ENCODE measurements at regions not wholly inside any gene's neighbourhood (a gene's known extent, or its start where the extent isn't known, plus 50 kb on each side); places are given as distances from the start of the nearest gene placed in this dataset.

GRCh38 chr5:102625468-102625867 lies 126.7 kb upstream of the SLCO6A1 start:
- Histone ChIP-seq H3K9me3 (ENCODE audit: low read length) (no peaks in the 10 kb centered on the region), H4K20me1 (ENCODE audit: insufficient read depth) (no peaks in the 10 kb centered on the region), H3K9me2 (ENCODE audit: insufficient read depth, low read length) (no peaks in the 10 kb centered on the region), H3K27ac (ENCODE audit: low read length) (no peak overlapping the region), H3K36me3 (ENCODE audit: insufficient read depth, low read length) (no peaks in the 10 kb centered on the region), H3K27me3 (ENCODE audit: insufficient read depth, low read depth, low read length) (no peaks in the 10 kb centered on the region), H3K79me2 (replicated peaks; ENCODE audit: insufficient read depth, low read length) (no peaks in the 10 kb centered on the region), H3F3A (ENCODE audit: insufficient read depth, low read length, poor library complexity, severe bottlenecking) (no peaks in the 10 kb centered on the region), H3K4me2 (ENCODE audit: low read length) (no peak overlapping the region), H3K9ac (ENCODE audit: low read length) (no peak overlapping the region), H2AFZ (ENCODE audit: low read depth, low read length) (no peak overlapping the region), H3K4me3 (ENCODE audit: low read length) (no peak overlapping the region)
- TF ChIP-seq REST (IDR thresholded peaks at IDR 0.05; ENCODE audit: borderline replicate concordance) (no peak), EZH2 (IDR thresholded peaks at IDR 0.05; ENCODE audit: borderline replicate concordance, insufficient read depth, low read length, poor library complexity, severe bottlenecking) (no peak), RAD21 (conservative IDR thresholded peaks at IDR 0.05) (no peak), EP300 (conservative IDR thresholded peaks at IDR 0.05; ENCODE audit: poor library complexity, severe bottlenecking) (no peak), MXI1 (conservative IDR thresholded peaks at IDR 0.05; ENCODE audit: poor library complexity, severe bottlenecking) (no peak)
- TF ChIP-seq, protein P1, sequence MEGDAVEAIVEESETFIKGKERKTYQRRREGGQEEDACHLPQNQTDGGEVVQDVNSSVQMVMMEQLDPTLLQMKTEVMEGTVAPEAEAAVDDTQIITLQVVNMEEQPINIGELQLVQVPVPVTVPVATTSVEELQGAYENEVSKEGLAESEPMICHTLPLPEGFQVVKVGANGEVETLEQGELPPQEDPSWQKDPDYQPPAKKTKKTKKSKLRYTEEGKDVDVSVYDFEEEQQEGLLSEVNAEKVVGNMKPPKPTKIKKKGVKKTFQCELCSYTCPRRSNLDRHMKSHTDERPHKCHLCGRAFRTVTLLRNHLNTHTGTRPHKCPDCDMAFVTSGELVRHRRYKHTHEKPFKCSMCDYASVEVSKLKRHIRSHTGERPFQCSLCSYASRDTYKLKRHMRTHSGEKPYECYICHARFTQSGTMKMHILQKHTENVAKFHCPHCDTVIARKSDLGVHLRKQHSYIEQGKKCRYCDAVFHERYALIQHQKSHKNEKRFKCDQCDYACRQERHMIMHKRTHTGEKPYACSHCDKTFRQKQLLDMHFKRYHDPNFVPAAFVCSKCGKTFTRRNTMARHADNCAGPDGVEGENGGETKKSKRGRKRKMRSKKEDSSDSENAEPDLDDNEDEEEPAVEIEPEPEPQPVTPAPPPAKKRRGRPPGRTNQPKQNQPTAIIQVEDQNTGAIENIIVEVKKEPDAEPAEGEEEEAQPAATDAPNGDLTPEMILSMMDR (IDR thresholded peaks at IDR 0.05; ENCODE audit: poor library complexity, severe bottlenecking): no peak

DNA sequence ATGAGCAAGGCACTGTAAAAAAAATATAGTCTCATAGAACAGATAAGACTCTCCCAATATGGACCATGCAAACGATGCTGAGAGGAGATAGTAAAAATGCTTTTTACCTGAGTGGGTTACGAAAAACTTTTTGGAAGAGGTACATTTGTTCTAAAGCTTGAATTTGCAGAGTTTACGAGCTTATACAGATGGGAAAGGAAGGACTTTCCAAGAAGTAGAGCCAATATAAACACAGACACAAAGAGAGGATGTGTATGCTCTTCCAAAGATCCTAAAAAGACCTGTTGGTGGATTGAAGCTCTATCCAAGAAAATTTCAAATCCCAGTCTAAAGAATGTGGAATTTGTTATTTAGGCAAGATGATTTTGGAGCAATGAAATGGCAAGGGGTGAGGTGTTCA lies 127.1 kb upstream of the SLCO6A1 start:
- Histone ChIP-seq H3K27me3 (ENCODE audit: insufficient read depth, low read depth, low read length) (no peaks in the 10 kb centered on the region), H3K9ac (ENCODE audit: low read length) (no peak overlapping the region), H3F3A (ENCODE audit: insufficient read depth, low read length, poor library complexity, severe bottlenecking) (no peaks in the 10 kb centered on the region), H3K9me3 (ENCODE audit: low read length) (no peaks in the 10 kb centered on the region), H2AFZ (ENCODE audit: low read depth, low read length) (no peak overlapping the region), H3K4me2 (ENCODE audit: low read length) (no peak overlapping the region), H3K9me2 (ENCODE audit: insufficient read depth, low read length) (no peaks in the 10 kb centered on the region), H3K36me3 (ENCODE audit: insufficient read depth, low read length) (no peaks in the 10 kb centered on the region), H3K4me3 (ENCODE audit: low read length) (no peak overlapping the region), H3K79me2 (replicated peaks; ENCODE audit: insufficient read depth, low read length) (no peaks in the 10 kb centered on the region), H4K20me1 (ENCODE audit: insufficient read depth) (no peaks in the 10 kb centered on the region), H3K27ac (ENCODE audit: low read length) (no peak overlapping the region)
- TF ChIP-seq REST (IDR thresholded peaks at IDR 0.05; ENCODE audit: borderline replicate concordance) (no peak), RAD21 (conservative IDR thresholded peaks at IDR 0.05) (no peak), EZH2 (IDR thresholded peaks at IDR 0.05; ENCODE audit: borderline replicate concordance, insufficient read depth, low read length, poor library complexity, severe bottlenecking) (no peak), SMC3 (conservative IDR thresholded peaks at IDR 0.05; ENCODE audit: poor library complexity) (no peak), MXI1 (conservative IDR thresholded peaks at IDR 0.05; ENCODE audit: poor library complexity, severe bottlenecking) (no peak), EP300 (conservative IDR thresholded peaks at IDR 0.05; ENCODE audit: poor library complexity, severe bottlenecking) (no peak), POLR2AphosphoS5 (IDR thresholded peaks at IDR 0.05) (no peak), TAF1 (IDR thresholded peaks at IDR 0.05; ENCODE audit: low read depth) (no peak)
- TF ChIP-seq, protein P1 (IDR thresholded peaks at IDR 0.05; ENCODE audit: poor library complexity, severe bottlenecking): no peak
